BJ (cell line): ENCODE measurements at regions not wholly inside any gene's neighbourhood (a gene's known extent, or its start where the extent isn't known, plus 50 kb on each side); places are given as distances from the start of the nearest gene placed in this dataset.

ENCODE experiments used
- CTCF ChIA-PET: fragments of 350-600 bp; formaldehyde crosslinking; extraction: SDS; loops from one replicate; lab custom pipeline; 2021; ENCODE audit warnings: antibody characterized with exemption, inconsistent platforms; lab: Yijun Ruan, JAX
- POLR2A ChIA-PET: fragments of 300-600 bp; sonication (Branson Sonifier 250); formaldehyde crosslinking; extraction: SDS; loops from one replicate; lab custom pipeline; 2021; ENCODE audit warnings: antibody characterized with exemption; lab: Charles Lee
- DNase-seq: peaks from one replicate; pipeline ENCODE4 v3.0.0-alpha.2; 2011; ENCODE audit warnings: low read depth
- H3K27me3 ChIP-seq: 2 replicates; pipeline ENCODE4 v1.6.0; 2011; ENCODE audit warnings: low read length; ENCODE audit not compliant: control insufficient read depth, insufficient read depth
- H3K36me3 ChIP-seq: 2 replicates; pipeline ENCODE4 v1.5.1; 2011; ENCODE audit warnings: low read length; ENCODE audit not compliant: control insufficient read depth, insufficient read depth
- H3K4me3 ChIP-seq: 2 replicates; pipeline ENCODE4 v1.5.1; 2011; ENCODE audit warnings: low read depth, mild to moderate bottlenecking, control low read depth, low read length
- TF ChIP-seq, protein P1 (sequence below): IDR thresholded peaks from 2 replicates; pipeline ENCODE4 v1.5.1; 2011; ENCODE audit warnings: low read depth, mild to moderate bottlenecking, control low read depth, inconsistent platforms, low read length, moderate library complexity; ENCODE audit not compliant: insufficient read depth

DNA sequence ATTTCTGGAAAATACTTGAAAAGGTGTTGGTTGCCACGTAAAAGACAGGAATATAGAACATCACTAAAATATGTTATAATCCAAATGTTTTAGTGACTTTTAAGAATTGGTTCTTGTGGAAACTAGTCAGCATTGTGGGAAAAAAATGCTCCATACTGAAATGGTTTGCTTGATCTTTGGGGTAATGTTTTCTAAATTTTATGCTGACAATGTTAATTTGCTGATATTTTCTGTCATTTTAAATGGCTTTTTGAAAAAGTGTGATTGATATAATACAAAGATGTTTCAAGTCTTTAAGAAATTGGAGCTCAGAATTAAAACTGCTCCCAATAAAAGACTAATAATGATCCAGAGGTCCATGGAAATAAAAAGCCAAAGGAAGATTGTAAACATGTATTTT lies 610.9 kb downstream of the ADGRL2 start:
- no peak for DNase-seq
- Histone ChIP-seq H3K27me3 (no peaks in the 10 kb centered on the region), H3K36me3 (no peaks in the 10 kb centered on the region), H3K4me3 (no peak overlapping the region)
- POLR2A ChIA-PET: no interaction called here
- TF ChIP-seq, protein P1, sequence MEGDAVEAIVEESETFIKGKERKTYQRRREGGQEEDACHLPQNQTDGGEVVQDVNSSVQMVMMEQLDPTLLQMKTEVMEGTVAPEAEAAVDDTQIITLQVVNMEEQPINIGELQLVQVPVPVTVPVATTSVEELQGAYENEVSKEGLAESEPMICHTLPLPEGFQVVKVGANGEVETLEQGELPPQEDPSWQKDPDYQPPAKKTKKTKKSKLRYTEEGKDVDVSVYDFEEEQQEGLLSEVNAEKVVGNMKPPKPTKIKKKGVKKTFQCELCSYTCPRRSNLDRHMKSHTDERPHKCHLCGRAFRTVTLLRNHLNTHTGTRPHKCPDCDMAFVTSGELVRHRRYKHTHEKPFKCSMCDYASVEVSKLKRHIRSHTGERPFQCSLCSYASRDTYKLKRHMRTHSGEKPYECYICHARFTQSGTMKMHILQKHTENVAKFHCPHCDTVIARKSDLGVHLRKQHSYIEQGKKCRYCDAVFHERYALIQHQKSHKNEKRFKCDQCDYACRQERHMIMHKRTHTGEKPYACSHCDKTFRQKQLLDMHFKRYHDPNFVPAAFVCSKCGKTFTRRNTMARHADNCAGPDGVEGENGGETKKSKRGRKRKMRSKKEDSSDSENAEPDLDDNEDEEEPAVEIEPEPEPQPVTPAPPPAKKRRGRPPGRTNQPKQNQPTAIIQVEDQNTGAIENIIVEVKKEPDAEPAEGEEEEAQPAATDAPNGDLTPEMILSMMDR: no peak
- CTCF ChIA-PET: no interaction called here

DNA sequence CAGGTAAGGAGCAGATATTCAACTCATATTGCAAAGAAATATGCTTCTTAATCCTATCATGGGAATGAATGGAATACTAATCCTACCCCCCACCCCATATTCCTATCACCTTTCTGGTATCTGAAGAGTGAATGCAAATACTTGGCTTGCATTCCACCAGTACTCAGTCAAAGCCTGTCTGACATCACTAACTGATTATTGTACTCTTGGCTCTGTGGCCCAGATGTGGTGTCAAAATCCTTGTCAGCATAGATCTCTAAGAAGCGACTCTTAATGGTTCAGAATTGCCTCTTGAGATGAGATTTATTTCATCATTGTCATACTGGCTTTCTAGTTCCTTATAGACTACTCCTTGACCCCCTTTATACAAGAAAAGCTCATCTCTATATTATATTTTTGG lies 604.6 kb downstream of the ADGRL2 start:
- Histone ChIP-seq H3K27me3 (no peaks in the 10 kb centered on the region), H3K36me3 (no peaks in the 10 kb centered on the region), H3K4me3 (no peak overlapping the region)
- ChIA-PET CTCF (no interaction called here), POLR2A (no interaction called here)
- no peak for DNase-seq
- TF ChIP-seq, protein P1: no peak

DNA sequence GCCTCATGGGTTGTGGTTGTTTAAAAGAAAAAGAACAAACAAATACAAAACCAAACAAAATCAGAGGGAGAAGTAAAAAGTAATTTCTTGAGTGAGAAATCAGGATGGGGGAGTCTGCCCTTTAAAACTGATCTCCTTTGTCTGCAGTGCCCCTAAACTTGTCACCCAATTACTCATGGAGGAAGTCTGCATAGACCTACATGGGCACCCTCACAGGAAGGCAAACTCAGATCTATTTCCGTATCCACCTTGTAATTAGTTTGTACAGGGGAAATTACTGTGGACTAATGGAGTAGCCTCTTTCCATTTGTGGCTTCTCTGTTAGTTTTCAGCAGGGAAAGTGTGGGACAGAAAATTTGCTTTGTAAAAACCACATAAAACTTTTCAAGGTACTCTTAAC lies 600.4 kb downstream of the ADGRL2 start:
- H3K36me3 ChIP-seq: no peaks in the 10 kb centered on the region
- no peak overlapping the region for H3K4me3 ChIP-seq
- ChIA-PET CTCF (no interaction called here), POLR2A (no interaction called here)
- TF ChIP-seq, protein P1: no peak
- DNase-seq: no peak
- H3K27me3 ChIP-seq: no peaks in the 10 kb centered on the region

DNA sequence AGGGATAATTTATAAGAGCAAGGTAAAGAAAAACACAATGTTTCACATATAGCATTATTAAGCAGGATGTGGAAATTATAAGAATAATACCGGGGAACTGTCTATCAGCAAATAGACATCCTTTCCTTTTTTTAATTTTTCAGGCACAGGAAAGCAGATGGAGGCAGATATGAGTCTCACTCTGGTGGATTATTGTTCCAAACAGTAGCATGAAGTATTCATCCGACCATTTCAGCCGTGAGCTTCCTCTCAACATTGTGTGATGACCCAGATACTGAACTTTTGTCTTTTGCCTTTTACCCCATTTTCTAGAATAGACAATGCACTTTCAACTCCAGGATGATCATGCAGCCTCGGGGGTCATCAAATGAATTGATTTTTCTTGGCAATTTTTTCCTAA lies 599.8 kb downstream of the ADGRL2 start:
- TF ChIP-seq, protein P1: no peak
- H3K4me3 ChIP-seq: no peak overlapping the region
- no peaks in the 10 kb centered on the region for H3K36me3 ChIP-seq
- ChIA-PET CTCF (no interaction called here), POLR2A (no interaction called here)
- no peak for DNase-seq
- H3K27me3 ChIP-seq: no peaks in the 10 kb centered on the region

DNA sequence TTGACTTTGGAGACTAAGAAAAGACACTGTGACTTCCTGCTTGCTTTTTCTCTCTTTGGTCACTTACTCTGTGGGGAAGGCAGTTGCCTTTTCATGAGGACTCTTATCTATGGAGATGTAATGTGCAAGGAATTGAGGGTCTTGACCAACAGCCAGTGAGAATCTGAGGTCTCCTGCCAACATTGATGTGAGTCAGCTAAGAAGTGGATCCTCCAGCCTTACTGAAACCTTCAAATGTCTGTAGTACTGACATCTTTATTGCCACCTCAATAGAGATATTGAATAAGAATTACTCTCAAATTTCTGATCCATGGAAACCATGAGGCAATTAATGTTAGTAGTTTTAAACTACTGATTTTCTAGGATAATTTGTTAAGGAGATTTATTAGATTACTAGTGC lies 598.4 kb downstream of the ADGRL2 start:
- POLR2A ChIA-PET: no interaction called here
- CTCF ChIA-PET: no interaction called here
- Histone ChIP-seq H3K27me3 (no peaks in the 10 kb centered on the region), H3K4me3 (no peak overlapping the region), H3K36me3 (no peaks in the 10 kb centered on the region)
- no peak for DNase-seq
- TF ChIP-seq, protein P1: no peak
